PC-9 (cell line): ENCODE measurements at regions not wholly inside any gene's neighbourhood (a gene's known extent, or its start where the extent isn't known, plus 50 kb on each side); places are given as distances from the start of the nearest gene placed in this dataset.

Source experiments
- CTCF ChIP-seq: fragments of 200-600 bp; sonication (generic); conservative IDR thresholded peaks from 2 replicates; pipeline ENCODE4 v1.6.1; 2017; ENCODE audit warnings: mixed run types, antibody characterized with exemption, mild to moderate bottlenecking, moderate library complexity
- EZH2 ChIP-seq: fragments of 200-600 bp; sonication (generic); IDR thresholded peaks from 2 replicates; pipeline ENCODE4 v1.8.0; 2017; ENCODE audit warnings: antibody characterized with exemption, low read depth

GRCh38 chr15:60124460-60125070 lies 120.5 kb downstream of the FOXB1 start:
- no peak for TF ChIP-seq CTCF
- TF ChIP-seq EZH2, result no peak
